GM06990 (cell line): ENCODE measurements at regions not wholly inside any gene's neighbourhood (a gene's known extent, or its start where the extent isn't known, plus 50 kb on each side); places are given as distances from the start of the nearest gene placed in this dataset.

Source experiments
- DNase-seq: peaks from one replicate; pipeline ENCODE4 v3.0.0-alpha.2; 2011; ENCODE audit not compliant: insufficient read length; ENCODE audit errors: extremely low read depth
- H3K27me3 ChIP-seq: replicated peaks from 2 replicates; pipeline ENCODE4 v1.6.0; 2011; ENCODE audit warnings: low read length; ENCODE audit not compliant: control insufficient read depth, insufficient read depth
- H3K36me3 ChIP-seq: 2 replicates; pipeline ENCODE4 v1.5.1; 2011; ENCODE audit warnings: low read length; ENCODE audit not compliant: control insufficient read depth, insufficient read depth
- H3K4me3 ChIP-seq: replicated peaks from 2 replicates; pipeline ENCODE4 v1.5.1; 2011; ENCODE audit warnings: low read depth, mild to moderate bottlenecking, control low read depth, low read length
- TF ChIP-seq, protein P1 (sequence below): IDR thresholded peaks from 2 replicates; pipeline ENCODE4 v1.5.1; 2011; ENCODE audit warnings: low read length, control low read depth, mild to moderate bottlenecking, inconsistent platforms; ENCODE audit not compliant: insufficient read depth, poor library complexity, severe bottlenecking

DNA sequence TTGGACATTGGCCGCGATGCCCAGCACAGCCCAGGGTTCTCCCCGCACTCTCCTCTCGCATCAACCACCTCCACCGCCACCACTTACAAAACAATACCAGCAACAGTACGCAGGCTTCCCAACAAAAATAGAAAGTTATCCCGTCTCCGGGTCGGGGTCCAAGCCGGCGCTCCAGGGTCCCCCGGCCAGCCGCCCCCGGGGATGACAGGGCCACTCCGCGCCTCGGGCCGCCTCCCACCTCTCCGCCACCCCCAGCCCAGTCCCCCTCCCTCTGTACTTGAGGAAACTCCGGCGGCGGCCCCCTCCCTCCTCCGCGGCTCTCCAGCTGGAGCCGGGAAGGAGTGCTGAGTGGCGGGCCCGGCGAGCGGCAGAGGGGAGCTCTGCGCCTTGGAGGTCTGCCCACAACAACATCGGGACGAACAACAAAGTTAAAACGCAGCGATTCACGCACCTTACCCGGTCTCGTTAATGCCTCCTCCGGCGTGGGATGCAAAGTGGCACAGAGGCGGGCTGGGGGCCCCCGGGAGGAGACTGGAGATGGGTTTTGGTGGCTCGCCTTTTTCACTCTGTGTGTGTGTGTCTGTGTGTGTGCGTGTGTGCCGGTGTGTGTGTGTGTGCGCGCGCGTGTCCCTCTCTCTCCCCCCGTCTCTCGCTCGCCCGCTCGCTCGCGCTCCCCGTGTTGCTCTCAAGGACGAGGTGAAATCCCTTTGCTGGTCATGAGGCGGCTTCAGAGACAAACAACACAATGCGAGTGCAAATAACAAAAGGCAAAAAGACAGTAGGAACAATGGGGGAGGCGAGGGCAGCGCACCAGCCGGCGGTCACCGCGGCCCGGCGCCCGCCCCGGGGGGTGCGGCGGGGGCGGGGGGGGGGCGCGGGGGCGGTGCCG lies 386.8 kb downstream of the BCAT1 start:
- H3K27me3 ChIP-seq = peaks cover 5% of the 10 kb centered on the region
- no peaks in the 10 kb centered on the region for H3K36me3 ChIP-seq
- peak overlapping the region; percentile 65 for H3K4me3 ChIP-seq
- TF ChIP-seq, protein P1, sequence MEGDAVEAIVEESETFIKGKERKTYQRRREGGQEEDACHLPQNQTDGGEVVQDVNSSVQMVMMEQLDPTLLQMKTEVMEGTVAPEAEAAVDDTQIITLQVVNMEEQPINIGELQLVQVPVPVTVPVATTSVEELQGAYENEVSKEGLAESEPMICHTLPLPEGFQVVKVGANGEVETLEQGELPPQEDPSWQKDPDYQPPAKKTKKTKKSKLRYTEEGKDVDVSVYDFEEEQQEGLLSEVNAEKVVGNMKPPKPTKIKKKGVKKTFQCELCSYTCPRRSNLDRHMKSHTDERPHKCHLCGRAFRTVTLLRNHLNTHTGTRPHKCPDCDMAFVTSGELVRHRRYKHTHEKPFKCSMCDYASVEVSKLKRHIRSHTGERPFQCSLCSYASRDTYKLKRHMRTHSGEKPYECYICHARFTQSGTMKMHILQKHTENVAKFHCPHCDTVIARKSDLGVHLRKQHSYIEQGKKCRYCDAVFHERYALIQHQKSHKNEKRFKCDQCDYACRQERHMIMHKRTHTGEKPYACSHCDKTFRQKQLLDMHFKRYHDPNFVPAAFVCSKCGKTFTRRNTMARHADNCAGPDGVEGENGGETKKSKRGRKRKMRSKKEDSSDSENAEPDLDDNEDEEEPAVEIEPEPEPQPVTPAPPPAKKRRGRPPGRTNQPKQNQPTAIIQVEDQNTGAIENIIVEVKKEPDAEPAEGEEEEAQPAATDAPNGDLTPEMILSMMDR = no peak
- peak; percentile 13 for DNase-seq

DNA sequence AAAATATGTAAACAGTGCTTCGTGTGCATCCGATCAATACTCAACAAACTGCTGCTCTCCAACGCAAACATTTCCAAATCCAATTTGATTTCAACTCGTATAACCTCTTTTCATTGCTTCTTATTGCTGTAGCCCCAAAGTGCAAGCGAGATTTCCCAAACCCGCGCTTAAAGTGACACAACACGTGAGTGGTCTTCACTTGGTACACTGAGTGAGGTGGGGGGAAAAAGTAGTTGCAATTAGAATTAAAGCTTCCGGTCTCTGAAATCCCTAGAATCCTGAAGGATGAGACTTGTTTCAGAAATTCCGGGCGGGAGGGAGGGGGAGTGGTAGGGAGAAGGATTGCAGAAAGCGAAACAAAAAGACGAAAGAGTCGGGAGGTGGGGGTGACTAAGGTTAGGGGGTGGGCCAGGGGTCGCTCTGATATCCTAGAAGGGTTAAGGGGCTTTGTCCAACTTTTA lies 387.5 kb downstream of the BCAT1 start:
- DNase-seq = no peak
- no peaks in the 10 kb centered on the region for H3K36me3 ChIP-seq
- H3K27me3 ChIP-seq = peaks cover 5% of the 10 kb centered on the region
- H3K4me3 ChIP-seq = peak overlapping the region; percentile 65
- TF ChIP-seq, protein P1 = no peak

DNA sequence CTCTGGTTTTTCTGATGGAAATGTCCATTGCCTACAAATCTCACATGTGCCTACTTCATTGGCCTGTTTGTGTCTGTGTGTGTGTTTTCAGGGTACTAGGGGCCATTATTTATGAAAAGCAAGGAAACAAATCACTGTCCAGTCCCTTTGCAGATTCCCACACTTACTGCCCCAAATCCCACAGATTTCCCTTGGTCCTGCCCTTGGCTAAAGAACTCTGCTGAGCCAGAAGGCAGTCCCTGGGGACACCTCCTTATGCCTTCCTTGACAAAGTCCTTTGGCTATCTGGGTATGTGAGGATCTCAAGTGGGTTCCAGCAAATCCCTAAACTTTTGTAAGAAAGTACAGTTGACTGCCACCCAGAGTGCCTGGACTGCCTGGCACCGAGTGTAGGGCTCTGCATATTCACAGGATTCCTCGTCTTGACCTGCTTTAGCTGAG lies 388.1 kb downstream of the BCAT1 start:
- H3K4me3 ChIP-seq = no peak overlapping the region
- TF ChIP-seq, protein P1 = no peak
- peaks cover 5% of the 10 kb centered on the region for H3K27me3 ChIP-seq
- no peak for DNase-seq
- H3K36me3 ChIP-seq = no peaks in the 10 kb centered on the region

DNA sequence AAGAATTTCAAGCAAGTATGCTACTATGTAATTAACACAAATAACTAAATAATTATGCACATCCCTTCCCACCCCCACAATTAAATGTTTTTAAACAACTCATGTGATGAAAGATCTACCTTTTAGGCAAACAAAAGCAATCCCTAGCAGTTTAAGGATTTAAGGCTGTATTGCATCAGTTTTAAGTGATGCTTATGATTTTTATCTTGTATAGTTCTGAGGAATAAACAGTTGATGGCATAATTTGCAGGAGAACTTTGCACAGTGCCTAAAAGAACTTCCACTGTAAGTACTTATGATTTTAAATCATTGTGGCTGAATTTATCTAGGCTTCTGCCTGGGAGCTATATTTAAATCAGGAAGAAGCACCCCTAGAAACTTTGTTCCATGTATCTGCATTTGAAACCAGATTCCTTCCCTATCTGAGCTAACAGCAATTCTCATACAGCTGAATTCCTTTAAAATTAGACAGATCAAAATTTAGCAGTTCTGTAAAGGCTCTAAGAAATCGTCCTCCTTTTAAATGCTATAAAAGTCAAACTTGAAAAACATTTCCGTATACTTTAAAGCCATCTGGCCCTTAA lies 388.6 kb downstream of the BCAT1 start:
- Histone ChIP-seq H3K36me3 (no peaks in the 10 kb centered on the region), H3K27me3 (peaks cover 5% of the 10 kb centered on the region), H3K4me3 (no peak overlapping the region)
- DNase-seq = no peak
- TF ChIP-seq, protein P1 = no peak

DNA sequence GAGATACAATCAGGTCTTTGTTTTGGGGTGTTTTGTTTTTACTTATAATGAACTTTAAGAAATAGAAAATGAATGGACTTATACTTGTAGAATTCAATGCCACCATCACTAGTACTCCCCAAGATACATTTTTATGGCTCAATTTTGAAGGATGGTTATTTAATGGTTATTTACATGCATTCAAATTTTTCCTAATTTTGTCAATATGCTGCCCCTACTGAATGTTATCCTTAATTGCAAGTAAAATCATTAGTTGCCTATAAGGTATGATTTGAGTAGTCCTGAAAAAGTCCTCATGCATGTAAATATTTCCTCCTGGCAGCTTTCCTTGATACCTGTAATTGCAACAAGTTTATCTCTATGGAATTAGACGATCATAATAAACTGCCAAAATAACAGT lies 391.2 kb downstream of the BCAT1 start:
- no peaks in the 10 kb centered on the region for H3K36me3 ChIP-seq
- TF ChIP-seq, protein P1 = no peak
- no peak for DNase-seq
- H3K4me3 ChIP-seq = no peak overlapping the region
- peaks cover 5% of the 10 kb centered on the region for H3K27me3 ChIP-seq
